ENCODE measurements at regions not wholly inside any gene's neighbourhood (a gene's known extent, or its start where the extent isn't known, plus 50 kb on each side); places are given as distances from the start of the nearest gene placed in this dataset.
A peak's percentile ranks its signal among the peaks of the same experiment; 100 is the strongest.

- Histone ChIP-seq H3K9me2 (ENCODE audit: low read depth, low read length) (no peaks in the 10 kb centered on the region), H3K9me3 (ENCODE audit: low read length) (no peaks in the 10 kb centered on the region), H3K27me3 (ENCODE audit: insufficient read depth, low read length) (no peaks in the 10 kb centered on the region), H3K9ac (ENCODE audit: low read length) (no peak overlapping the region; the same call in 1 of the 2 replicates), H2AFZ (ENCODE audit: low read length) (peak overlapping the region; percentile 39; the same call in 1 of the 2 replicates), H3K4me1 (ENCODE audit: insufficient read depth, low read length, severe bottlenecking) (peaks cover 59% of the 10 kb centered on the region), H4K20me1 (ENCODE audit: insufficient read depth, low read length) (no peaks in the 10 kb centered on the region), H3K4me3 (ENCODE audit: low read depth, low read length, poor library complexity, severe bottlenecking) (no peak overlapping the region), H3K4me2 (ENCODE audit: low read length) (no peak overlapping the region), H3F3A (ENCODE audit: insufficient read depth, low read length) (no peaks in the 10 kb centered on the region), H3K36me3 (ENCODE audit: insufficient read depth, low read length) (no peaks in the 10 kb centered on the region), H3K27ac (ENCODE audit: low read depth, low read length, poor library complexity, severe bottlenecking) (peak overlapping the region; percentile 95), H3K79me2 (ENCODE audit: insufficient read depth, low read length) (no peaks in the 10 kb centered on the region)
- no peak for TF ChIP-seq EZH2 (IDR thresholded peaks at IDR 0.05; ENCODE audit: borderline replicate concordance, low read length)
- TF ChIP-seq CTCF (IDR thresholded peaks at IDR 0.05; ENCODE audit: low read length), result no peak
Observed at GRCh38 chr1:221511797-221512196, 230.1 kb downstream of the DUSP10 start.

GRCh38 chr1:221514806-221515205 lies 227.1 kb downstream of the DUSP10 start:
- Histone ChIP-seq H3K9me2 (ENCODE audit: low read depth, low read length) (no peaks in the 10 kb centered on the region), H3K4me2 (ENCODE audit: low read length) (no peak overlapping the region), H3F3A (ENCODE audit: insufficient read depth, low read length) (no peaks in the 10 kb centered on the region), H3K4me1 (ENCODE audit: insufficient read depth, low read length, severe bottlenecking) (peaks cover 39% of the 10 kb centered on the region), H4K20me1 (ENCODE audit: insufficient read depth, low read length) (no peaks in the 10 kb centered on the region), H3K4me3 (ENCODE audit: low read depth, low read length, poor library complexity, severe bottlenecking) (no peak overlapping the region), H3K36me3 (ENCODE audit: insufficient read depth, low read length) (no peaks in the 10 kb centered on the region), H3K9ac (ENCODE audit: low read length) (no peak overlapping the region), H3K9me3 (ENCODE audit: low read length) (no peaks in the 10 kb centered on the region), H3K27me3 (ENCODE audit: insufficient read depth, low read length) (no peaks in the 10 kb centered on the region), H2AFZ (ENCODE audit: low read length) (no peak overlapping the region), H3K27ac (ENCODE audit: low read depth, low read length, poor library complexity, severe bottlenecking) (no peak overlapping the region), H3K79me2 (ENCODE audit: insufficient read depth, low read length) (no peaks in the 10 kb centered on the region)
- no peak for TF ChIP-seq EZH2 (IDR thresholded peaks at IDR 0.05; ENCODE audit: borderline replicate concordance, low read length)
- no peak for TF ChIP-seq CTCF (IDR thresholded peaks at IDR 0.05; ENCODE audit: low read length)

- Histone ChIP-seq H3K79me2 (ENCODE audit: insufficient read depth, low read length) (no peaks in the 10 kb centered on the region), H3F3A (ENCODE audit: insufficient read depth, low read length) (no peaks in the 10 kb centered on the region), H2AFZ (ENCODE audit: low read length) (no peak overlapping the region), H3K27ac (ENCODE audit: low read depth, low read length, poor library complexity, severe bottlenecking) (no peak overlapping the region), H3K27me3 (ENCODE audit: insufficient read depth, low read length) (no peaks in the 10 kb centered on the region), H3K9me2 (ENCODE audit: low read depth, low read length) (no peaks in the 10 kb centered on the region), H3K4me1 (ENCODE audit: insufficient read depth, low read length, severe bottlenecking) (peaks cover 32% of the 10 kb centered on the region), H3K36me3 (ENCODE audit: insufficient read depth, low read length) (no peaks in the 10 kb centered on the region), H4K20me1 (ENCODE audit: insufficient read depth, low read length) (no peaks in the 10 kb centered on the region), H3K9ac (ENCODE audit: low read length) (no peak overlapping the region), H3K9me3 (ENCODE audit: low read length) (no peaks in the 10 kb centered on the region), H3K4me2 (ENCODE audit: low read length) (no peak overlapping the region), H3K4me3 (ENCODE audit: low read depth, low read length, poor library complexity, severe bottlenecking) (no peak overlapping the region)
- TF ChIP-seq EZH2 (IDR thresholded peaks at IDR 0.05; ENCODE audit: borderline replicate concordance, low read length) (no peak), CTCF (IDR thresholded peaks at IDR 0.05; ENCODE audit: low read length) (no peak)
Observed at GRCh38 chr1:221515496-221515895, 226.4 kb downstream of the DUSP10 start.
